Body of pancreas (tissue), 4 donors: ENCODE measurements at regions not wholly inside any gene's neighbourhood (a gene's known extent, or its start where the extent isn't known, plus 50 kb on each side); places are given as distances from the start of the nearest gene placed in this dataset.

Experiments
- ATAC-seq: fragments of 150-250 bp; one replicate; pipeline ENCODE4 v1.9.1; 2016
- DNase-seq, 4 donors: peaks; one replicate each; pipeline ENCODE4 v3.0.0-alpha.2; 2019
- H3K27ac ChIP-seq, 4 donors: fragments of 200-600 bp; sonication (generic); 1 replicate in 3 of 4; 2 replicates in 1 of 4; pipeline versions ENCODE4 v1.5.1 to v1.6.1; 2016 to 2019; ENCODE audit warnings: mild to moderate bottlenecking in 1 of 4, mixed read lengths in 1 of 4, moderate library complexity in 1 of 4
- H3K27me3 ChIP-seq, 2 donors: fragments of 200-600 bp; sonication (generic); one replicate each; pipeline ENCODE4 v1.6.0; 2016; ENCODE audit warnings: mild to moderate bottlenecking in 1 of 2
- H3K36me3 ChIP-seq, 2 donors: fragments of 200-600 bp; sonication (generic); replicated peaks in 1 of 2; 2 replicates each; pipeline ENCODE4 v1.5.1; 2016; ENCODE audit warnings: low read depth in 2 of 2; ENCODE audit not compliant: insufficient read depth in 1 of 2
- H3K4me1 ChIP-seq: fragments of 200-600 bp; sonication (generic); one replicate; pipeline ENCODE4 v1.6.0; 2016
- H3K4me3 ChIP-seq, 2 donors: fragments of 200-600 bp; sonication (generic); 1 replicate in 1 of 2; 2 replicates in 1 of 2; pipeline ENCODE4 v1.5.1; 2016 to 2019
- H3K9me3 ChIP-seq, 3 donors: fragments of 200-600 bp; sonication (generic); 1 replicate in 2 of 3; 2 replicates in 1 of 3; pipeline ENCODE4 v1.5.1; 2016
- POLR2A ChIP-seq, 3 donors: fragments of 450-650 bp; IDR thresholded peaks; one replicate each; pipeline ENCODE4 v1.6.1; 2016; ENCODE audit warnings: antibody characterized with exemption in 3 of 3, mild to moderate bottlenecking in 2 of 3
- WGBS, 2 donors: methylation state at CpG; one replicate each; pipeline ENCODE4 v1.1.5; 2017; 5-methylcytosine and 5-hydroxymethylcytosine counted together
- intact Hi-C: fragments of 100-400 bp; cut with DNase I; formaldehyde crosslinking; loops from one replicate; pipeline ENCODE4 v1.15.1; 2023
- TF ChIP-seq, protein P1 (sequence below), 7 experiments: fragments of 450-650 bp in 4 of 7; fragments of 200-600 bp in 3 of 7; sonication (generic) in 3 of 7; IDR thresholded peaks; one replicate each; pipeline ENCODE4 v1.5.1; 2016 to 2019; ENCODE audit warnings: antibody characterized with exemption in 7 of 7

DNA sequence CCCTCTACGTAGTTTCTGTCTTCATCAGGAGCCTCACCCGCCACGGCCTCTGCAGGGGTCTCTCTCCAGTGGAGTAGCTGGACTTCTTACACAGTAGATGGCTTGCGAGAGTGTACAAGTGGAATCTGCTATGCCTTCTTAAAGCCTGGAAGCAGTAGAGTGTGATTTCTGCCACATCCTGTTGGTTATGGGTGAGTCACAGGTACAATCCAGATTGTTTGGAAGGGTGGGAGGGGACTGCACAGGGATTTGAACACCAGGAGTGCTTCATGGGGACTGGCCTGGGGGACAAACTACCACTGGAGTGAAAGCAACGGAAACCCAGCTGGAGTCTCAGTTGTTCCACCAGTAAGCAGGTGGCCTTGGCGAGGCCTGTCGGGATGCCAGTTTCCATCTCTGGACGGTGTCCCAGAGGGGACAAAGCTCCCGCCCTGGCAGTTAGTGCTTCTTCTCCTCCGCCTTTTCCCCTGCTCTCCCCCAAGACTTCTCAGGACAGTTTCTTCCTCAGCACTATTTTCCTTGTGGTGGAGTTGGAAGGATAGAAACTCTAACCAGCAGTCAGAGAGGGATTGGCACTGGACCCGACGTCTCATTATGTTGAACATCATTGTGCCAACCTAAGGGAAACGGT, 85.0 kb upstream of the RCN1 start:
- 63 to 66% methylated on average over 13 of the region's 13 CpGs for WGBS, 2 donors

DNA sequence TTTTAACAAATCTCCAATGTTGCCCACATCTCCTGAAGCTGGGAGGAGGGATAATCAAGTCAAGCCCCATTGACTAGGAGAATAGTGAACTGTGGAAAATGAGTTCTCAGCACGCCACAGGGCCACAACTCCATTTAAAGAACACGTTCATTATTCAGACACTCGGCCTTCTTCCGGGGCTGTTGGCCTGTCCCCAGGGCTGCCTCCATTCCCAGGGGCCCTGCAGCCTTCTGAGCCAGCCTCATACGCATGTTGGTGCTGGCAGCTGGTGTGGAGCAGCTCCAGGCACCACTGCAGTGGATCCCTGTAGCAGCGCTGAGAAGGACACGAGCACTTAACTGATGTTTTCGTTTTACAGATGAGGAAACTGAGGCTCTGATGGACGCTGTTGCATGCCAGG, 87.5 kb upstream of the RCN1 start:
- 52 to 56% methylated on average over 9 of the region's 9 CpGs for WGBS, 2 donors
- intact Hi-C loops: no loop called here
- H3K27ac ChIP-seq: no peak overlapping the region
- no peaks in the 10 kb centered on the region for H3K9me3 ChIP-seq
- no peaks in the 10 kb centered on the region for H3K4me1 ChIP-seq
- TF ChIP-seq POLR2A (IDR thresholded peaks at IDR 0.05): no peak
- TF ChIP-seq, protein P1, sequence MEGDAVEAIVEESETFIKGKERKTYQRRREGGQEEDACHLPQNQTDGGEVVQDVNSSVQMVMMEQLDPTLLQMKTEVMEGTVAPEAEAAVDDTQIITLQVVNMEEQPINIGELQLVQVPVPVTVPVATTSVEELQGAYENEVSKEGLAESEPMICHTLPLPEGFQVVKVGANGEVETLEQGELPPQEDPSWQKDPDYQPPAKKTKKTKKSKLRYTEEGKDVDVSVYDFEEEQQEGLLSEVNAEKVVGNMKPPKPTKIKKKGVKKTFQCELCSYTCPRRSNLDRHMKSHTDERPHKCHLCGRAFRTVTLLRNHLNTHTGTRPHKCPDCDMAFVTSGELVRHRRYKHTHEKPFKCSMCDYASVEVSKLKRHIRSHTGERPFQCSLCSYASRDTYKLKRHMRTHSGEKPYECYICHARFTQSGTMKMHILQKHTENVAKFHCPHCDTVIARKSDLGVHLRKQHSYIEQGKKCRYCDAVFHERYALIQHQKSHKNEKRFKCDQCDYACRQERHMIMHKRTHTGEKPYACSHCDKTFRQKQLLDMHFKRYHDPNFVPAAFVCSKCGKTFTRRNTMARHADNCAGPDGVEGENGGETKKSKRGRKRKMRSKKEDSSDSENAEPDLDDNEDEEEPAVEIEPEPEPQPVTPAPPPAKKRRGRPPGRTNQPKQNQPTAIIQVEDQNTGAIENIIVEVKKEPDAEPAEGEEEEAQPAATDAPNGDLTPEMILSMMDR (IDR thresholded peaks at IDR 0.05): no peak
- no peaks in the 10 kb centered on the region for H3K36me3 ChIP-seq
- H3K27me3 ChIP-seq: no peaks in the 10 kb centered on the region
- ATAC-seq (no peak), DNase-seq (no peak)
- H3K4me3 ChIP-seq: no peak overlapping the region

More for the DNA sequence above, 85.0 kb upstream of the RCN1 start:
- intact Hi-C loops: no loop called here
- no peaks in the 10 kb centered on the region for H3K36me3 ChIP-seq
- ATAC-seq: no peak
- no peaks in the 10 kb centered on the region for H3K9me3 ChIP-seq
- H3K27ac ChIP-seq: no peak overlapping the region
- no peaks in the 10 kb centered on the region for H3K27me3 ChIP-seq
- H3K4me3 ChIP-seq: no peak overlapping the region
- TF ChIP-seq POLR2A (IDR thresholded peaks at IDR 0.05): no peak
- TF ChIP-seq, protein P1 (IDR thresholded peaks at IDR 0.05): no peak
- no peak for DNase-seq
- H3K4me1 ChIP-seq: no peaks in the 10 kb centered on the region

DNA sequence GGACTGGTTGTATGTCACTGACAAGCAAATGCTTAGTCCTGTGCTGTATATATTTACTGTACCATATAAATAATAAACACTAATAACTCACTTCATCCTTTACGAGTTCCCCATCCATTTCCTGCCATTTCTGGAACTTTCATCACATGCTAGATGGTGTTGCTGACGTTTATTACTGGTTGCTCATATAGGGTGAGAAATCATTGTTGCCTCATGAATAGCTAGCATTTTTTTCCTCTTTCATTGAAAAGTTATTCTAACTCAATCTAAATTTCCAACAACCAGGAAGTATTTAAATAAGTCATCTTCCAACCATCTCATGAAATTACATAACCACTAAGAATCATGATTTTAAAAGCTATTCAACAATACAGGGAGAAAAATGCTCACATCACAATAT, 88.6 kb upstream of the RCN1 start:
- peaks cover 0 to 4% of the 10 kb centered on the region in 2 donors for H3K27me3 ChIP-seq
- no peaks in the 10 kb centered on the region for H3K9me3 ChIP-seq
- DNase-seq (no peak), ATAC-seq (no peak)
- H3K4me1 ChIP-seq: no peaks in the 10 kb centered on the region
- TF ChIP-seq, protein P1 (IDR thresholded peaks at IDR 0.05): no peak
- TF ChIP-seq POLR2A (IDR thresholded peaks at IDR 0.05): no peak
- WGBS, 2 donors: 44 to 49% methylated on average over 2 of the region's 2 CpGs
- H3K4me3 ChIP-seq: no peak overlapping the region
- intact Hi-C loops: no loop called here
- no peak overlapping the region for H3K27ac ChIP-seq
- H3K36me3 ChIP-seq: no peaks in the 10 kb centered on the region

DNA sequence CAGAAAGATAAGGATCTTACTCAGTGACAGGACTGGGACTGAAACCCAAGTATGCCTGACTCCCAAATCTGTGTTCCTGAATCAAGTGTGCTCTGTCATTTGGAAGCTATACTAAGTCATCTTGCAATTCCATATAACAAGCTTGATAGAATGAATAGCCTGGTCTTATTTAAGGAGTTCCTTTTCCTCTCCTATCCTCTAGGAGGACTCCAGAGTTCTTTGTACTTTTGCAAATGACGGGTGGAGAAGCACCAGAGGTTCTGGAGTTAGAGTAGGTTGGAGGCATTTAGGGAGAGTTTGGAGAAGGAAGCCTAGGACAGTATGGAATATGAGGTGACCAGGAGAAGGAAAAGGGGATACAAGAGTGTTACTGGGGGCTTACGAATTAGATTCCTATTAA, 92.9 kb upstream of the RCN1 start:
- no peaks in the 10 kb centered on the region for H3K4me1 ChIP-seq
- no peak for ATAC-seq
- no peak for DNase-seq
- no peaks in the 10 kb centered on the region for H3K9me3 ChIP-seq
- intact Hi-C loops: no loop called here
- H3K27me3 ChIP-seq: peaks cover 0 to 4% of the 10 kb centered on the region in 2 donors
- TF ChIP-seq, protein P1 (IDR thresholded peaks at IDR 0.05): no peak
- TF ChIP-seq POLR2A (IDR thresholded peaks at IDR 0.05): no peak
- H3K36me3 ChIP-seq: no peaks in the 10 kb centered on the region
- no peak overlapping the region for H3K27ac ChIP-seq
- no peak overlapping the region for H3K4me3 ChIP-seq
- WGBS, 2 donors: 43 to 68% methylated on average over 2 of the region's 2 CpGs
